OCI-LY1 (cell line): ENCODE measurements at regions not wholly inside any gene's neighbourhood (a gene's known extent, or its start where the extent isn't known, plus 50 kb on each side); places are given as distances from the start of the nearest gene placed in this dataset.
"Not testable (repeated sequence)": the region's sequence is repeated elsewhere in the genome, so short reads cannot be mapped to it uniquely, and the experiment has no call there.

Source experiments
- CTCF ChIP-seq: fragments of 200-600 bp; sonication (generic), shearing (Covaris generic); IDR thresholded peaks from 2 replicates; pipeline ENCODE4 v1.5.1; 2017; ENCODE audit warnings: mild to moderate bottlenecking, antibody characterized with exemption, low read length, moderate library complexity, mixed read lengths
- EZH2 ChIP-seq: fragments of 200-600 bp; sonication (generic), shearing (Covaris generic); IDR thresholded peaks from 2 replicates; pipeline ENCODE4 v1.8.0; 2017; ENCODE audit warnings: borderline replicate concordance, mixed run types, mild to moderate bottlenecking, antibody characterized with exemption, low read length, moderate library complexity, mixed read lengths

DNA sequence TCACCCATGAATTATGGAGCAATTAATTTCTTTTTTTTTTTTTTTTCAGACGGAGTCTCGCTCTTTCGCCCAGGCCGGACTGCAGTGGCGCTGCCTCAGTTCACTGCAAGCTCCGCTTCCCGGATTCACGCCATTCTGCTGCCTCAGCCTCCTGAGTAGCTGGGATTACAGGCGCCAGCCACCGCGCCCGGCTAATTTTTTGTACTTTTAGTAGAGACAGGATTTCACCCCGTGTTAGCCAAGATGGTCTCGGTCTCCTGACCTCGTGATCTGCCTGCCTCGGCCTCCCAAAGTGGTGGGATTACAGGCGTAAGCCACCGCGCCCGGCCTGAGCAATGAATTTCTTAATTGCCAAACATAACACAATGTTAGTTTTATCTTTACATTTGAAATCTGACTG is 1261.2 kb downstream of the CDH11 start:
- TF ChIP-seq CTCF, EZH2: not testable (repeated sequence)
